Fibroblast of skin of scalp (primary cell): ENCODE measurements at regions not wholly inside any gene's neighbourhood (a gene's known extent, or its start where the extent isn't known, plus 50 kb on each side); places are given as distances from the start of the nearest gene placed in this dataset.
A peak's percentile ranks its signal among the peaks of the same experiment; 100 is the strongest.

ENCODE experiments used
- DNase-seq: peaks from one replicate; pipeline ENCODE4 v3.0.0-alpha.2; 2013

GRCh38 chr6:44682280-44682679, 294.8 kb downstream of the CDC5L start:
- DNase-seq, result no peak

- no peak for DNase-seq
Observed at GRCh38 chr6:44682987-44683779, 295.7 kb downstream of the CDC5L start.

- no peak for DNase-seq
Observed at GRCh38 chr6:44685213-44685612, 297.7 kb downstream of the CDC5L start.

- peak; percentile 84 for DNase-seq
Observed at GRCh38 chr6:44696099-44696498, 308.6 kb downstream of the CDC5L start.

- DNase-seq, result peak; percentile 33
Observed at GRCh38 chr6:44696686-44697085, 309.2 kb downstream of the CDC5L start.

GRCh38 chr6:44697327-44697726, 309.8 kb downstream of the CDC5L start:
- peak; percentile 93 for DNase-seq

GRCh38 chr6:44698602-44699001, 311.1 kb downstream of the CDC5L start:
- no peak for DNase-seq

- peak; percentile 68 for DNase-seq
Observed at GRCh38 chr6:44699082-44699481, 311.6 kb downstream of the CDC5L start.

- DNase-seq, result no peak
Observed at GRCh38 chr6:44699851-44700250, 312.3 kb downstream of the CDC5L start.

- DNase-seq, result no peak
Observed at GRCh38 chr6:44700422-44700821, 312.9 kb downstream of the CDC5L start.

GRCh38 chr6:44701038-44701636, 313.6 kb downstream of the CDC5L start:
- DNase-seq, result no peak

GRCh38 chr6:44701637-44702101, 314.2 kb downstream of the CDC5L start:
- DNase-seq, result peak; percentile 88

GRCh38 chr6:44702292-44702691, 314.8 kb downstream of the CDC5L start:
- DNase-seq, result peak; percentile 43

GRCh38 chr6:44704240-44705150, 317.0 kb downstream of the CDC5L start:
- DNase-seq, result no peak

- no peak for DNase-seq
Observed at GRCh38 chr6:44705596-44705995, 318.1 kb downstream of the CDC5L start.

- DNase-seq, result no peak
Observed at GRCh38 chr6:44706011-44706410, 318.5 kb downstream of the CDC5L start.

GRCh38 chr6:44708208-44708607, 320.7 kb downstream of the CDC5L start:
- DNase-seq, result no peak

- no peak for DNase-seq
Observed at GRCh38 chr6:44712353-44713111, 325.0 kb downstream of the CDC5L start.

- DNase-seq, result peak; percentile 44
Observed at GRCh38 chr6:44715188-44715587, 327.7 kb downstream of the CDC5L start.

- no peak for DNase-seq
Observed at GRCh38 chr6:44715925-44716324, 328.4 kb downstream of the CDC5L start.

- no peak for DNase-seq
Observed at GRCh38 chr6:44717431-44717830, 329.9 kb downstream of the CDC5L start.

- no peak for DNase-seq
Observed at GRCh38 chr6:44721954-44722578, 334.6 kb downstream of the CDC5L start.
